ENCODE measurements at regions not wholly inside any gene's neighbourhood (a gene's known extent, or its start where the extent isn't known, plus 50 kb on each side); places are given as distances from the start of the nearest gene placed in this dataset.
"Not testable (repeated sequence)": the region's sequence is repeated elsewhere in the genome, so short reads cannot be mapped to it uniquely, and the experiment has no call there.

- DNase-seq = no peak
These were observed 191.4 kb downstream of the TENT5A start for GRCh38 chr6:81561071-81561564.

- DNase-seq = no peak
These were observed 194.7 kb downstream of the TENT5A start for GRCh38 chr6:81557811-81558210.

- DNase-seq = no peak
These were observed 195.9 kb downstream of the TENT5A start for GRCh38 chr6:81556551-81556950.

GRCh38 chr6:81553216-81553615, 199.3 kb downstream of the TENT5A start:
- DNase-seq = no peak

GRCh38 chr6:81552644-81553043, 199.8 kb downstream of the TENT5A start:
- no peak for DNase-seq

GRCh38 chr6:81547149-81547548, 205.3 kb downstream of the TENT5A start:
- no peak for DNase-seq

- DNase-seq = no peak
These were observed 217.5 kb downstream of the TENT5A start for GRCh38 chr6:81534934-81535465.

GRCh38 chr6:81531869-81532561, 220.5 kb downstream of the TENT5A start:
- DNase-seq = no peak

- DNase-seq = no peak
These were observed 235.0 kb downstream of the TENT5A start for GRCh38 chr6:81517455-81517854.

GRCh38 chr6:81515562-81516453, 236.7 kb downstream of the TENT5A start:
- no peak for DNase-seq

GRCh38 chr6:81514195-81514594, 238.3 kb downstream of the TENT5A start:
- not testable (repeated sequence) for DNase-seq

GRCh38 chr6:81511423-81511822, 241.1 kb downstream of the TENT5A start:
- DNase-seq = no peak

- DNase-seq = no peak
These were observed 256.5 kb downstream of the TENT5A start for GRCh38 chr6:81495999-81496398.

GRCh38 chr6:81491454-81492101, 260.9 kb downstream of the TENT5A start:
- no peak for DNase-seq

GRCh38 chr6:81487489-81487888, 265.0 kb downstream of the TENT5A start:
- no peak for DNase-seq

- DNase-seq = no peak
These were observed 266.2 kb downstream of the TENT5A start for GRCh38 chr6:81486234-81486633.

- DNase-seq = no peak
These were observed 267.1 kb downstream of the TENT5A start for GRCh38 chr6:81485395-81485794.

- no peak for DNase-seq
These were observed 268.2 kb downstream of the TENT5A start for GRCh38 chr6:81484251-81484650.

- no peak for DNase-seq
These were observed 272.3 kb downstream of the TENT5A start for GRCh38 chr6:81480139-81480538.

GRCh38 chr6:81476881-81477280, 275.6 kb downstream of the TENT5A start:
- no peak for DNase-seq

GRCh38 chr6:81475646-81476045, 276.8 kb downstream of the TENT5A start:
- DNase-seq = no peak

GRCh38 chr6:81465859-81466258, 286.6 kb downstream of the TENT5A start:
- DNase-seq = no peak

GRCh38 chr6:81456416-81456815, 296.1 kb downstream of the TENT5A start:
- no peak for DNase-seq
